ENCODE measurements at regions not wholly inside any gene's neighbourhood (a gene's known extent, or its start where the extent isn't known, plus 50 kb on each side); places are given as distances from the start of the nearest gene placed in this dataset.
"Not testable (repeated sequence)": the region's sequence is repeated elsewhere in the genome, so short reads cannot be mapped to it uniquely, and the experiment has no call there.

DNA sequence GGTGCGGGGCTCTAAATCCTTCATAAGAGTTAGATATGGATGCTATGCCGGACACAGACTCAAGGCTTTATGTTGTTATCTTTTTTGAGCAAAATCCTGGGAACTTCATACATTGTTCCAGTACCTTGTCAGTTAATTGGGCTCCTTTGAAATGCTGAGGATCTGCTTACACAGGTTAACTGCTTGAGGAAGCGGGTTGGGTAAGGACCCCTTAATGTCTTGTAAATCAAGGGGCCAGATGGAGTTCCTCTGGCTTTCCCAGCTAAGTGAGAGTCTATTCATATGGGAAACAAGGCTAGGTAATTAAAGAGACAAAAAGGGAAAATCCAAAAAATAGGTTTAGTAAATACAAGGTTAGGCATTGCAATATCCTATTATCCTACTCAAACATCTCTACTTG, 141.5 kb downstream of the OR2B2 start:
- no peak for DNase-seq

DNA sequence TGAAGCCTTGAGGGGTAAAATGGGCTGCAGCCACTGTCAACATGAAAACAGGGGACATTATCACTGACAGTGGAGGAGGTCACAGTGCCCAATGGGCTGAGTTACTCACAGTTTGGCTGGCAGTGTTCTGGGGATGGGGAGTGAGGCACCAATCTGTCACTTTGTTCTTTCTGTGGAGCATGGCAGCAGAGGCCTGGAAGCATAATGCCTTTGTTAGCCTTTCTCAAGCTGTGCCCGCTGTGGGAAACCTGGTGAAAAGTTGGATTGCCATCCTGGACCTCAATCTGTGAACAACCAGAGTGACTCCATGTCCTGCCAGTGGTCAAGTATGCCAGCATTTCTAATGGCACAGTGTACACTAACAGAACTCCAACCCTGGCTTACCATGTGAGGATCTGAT, 143.6 kb downstream of the OR2B2 start:
- no peak for DNase-seq

DNA sequence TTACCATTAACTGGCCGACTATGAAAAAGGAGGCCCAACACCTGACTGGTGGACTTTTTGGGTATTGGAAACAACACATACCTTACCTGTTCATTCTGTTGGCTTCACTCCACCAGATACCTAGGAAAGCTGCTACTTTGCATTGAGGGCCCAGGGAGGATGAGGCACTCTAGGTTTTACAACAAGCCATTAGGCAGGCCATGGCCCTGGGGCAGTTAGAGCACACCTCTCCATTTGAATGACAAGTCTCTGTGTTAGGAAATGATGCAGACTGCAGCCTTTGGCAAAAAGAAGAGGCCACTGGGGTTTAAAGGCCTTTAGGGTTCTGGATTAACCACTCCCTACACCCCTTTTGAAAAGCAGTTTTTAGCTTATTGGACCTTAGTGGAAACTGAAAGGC, 144.3 kb downstream of the OR2B2 start:
- DNase-seq, result no peak

DNA sequence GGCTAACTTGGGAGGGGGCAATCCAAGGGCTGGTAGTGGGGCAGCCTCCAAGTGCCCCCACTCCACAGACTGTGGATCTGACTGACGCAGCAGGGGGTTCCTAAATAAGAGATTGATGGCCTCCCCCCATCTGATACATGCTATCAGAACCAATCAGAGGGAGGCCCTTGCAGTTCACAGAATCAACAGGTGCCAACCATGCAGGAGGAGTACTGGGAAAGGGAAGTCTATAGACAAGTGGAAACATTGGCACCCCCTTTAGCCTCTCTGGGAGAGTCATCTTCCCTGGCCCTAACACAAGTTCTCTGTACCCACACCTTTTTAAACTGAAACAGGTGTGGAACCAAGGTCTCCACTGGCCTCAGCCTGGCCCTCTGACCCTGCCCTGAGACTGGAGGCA, 145.8 kb downstream of the OR2B2 start:
- no peak for DNase-seq

DNA sequence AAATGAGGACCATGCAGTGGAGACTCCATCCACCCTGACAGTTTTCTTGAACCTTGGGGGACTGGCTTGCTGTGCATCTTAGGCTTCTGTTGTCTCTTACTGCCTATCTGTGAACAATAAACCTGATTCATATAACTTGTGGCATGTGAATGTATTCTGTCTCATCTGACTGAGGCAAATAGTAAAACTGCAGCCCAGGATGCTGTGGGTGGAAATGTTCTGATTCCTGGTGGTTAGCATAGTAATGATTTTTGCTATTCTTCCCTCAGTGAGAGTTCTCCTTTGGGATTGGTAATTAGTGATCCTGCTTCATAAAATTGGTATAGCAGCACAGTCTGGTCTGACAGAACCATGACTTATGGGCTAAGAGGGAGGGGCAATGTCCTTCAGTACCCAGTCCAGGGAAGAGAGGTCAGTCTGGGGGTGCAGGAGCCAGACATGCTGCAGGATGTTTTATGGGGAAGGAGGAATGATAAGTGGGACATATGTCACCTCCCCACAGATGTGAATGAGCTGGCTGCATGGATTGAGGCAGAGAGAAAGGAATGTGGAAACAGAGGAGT, 147.1 kb downstream of the OR2B2 start:
- no peak for DNase-seq

DNA sequence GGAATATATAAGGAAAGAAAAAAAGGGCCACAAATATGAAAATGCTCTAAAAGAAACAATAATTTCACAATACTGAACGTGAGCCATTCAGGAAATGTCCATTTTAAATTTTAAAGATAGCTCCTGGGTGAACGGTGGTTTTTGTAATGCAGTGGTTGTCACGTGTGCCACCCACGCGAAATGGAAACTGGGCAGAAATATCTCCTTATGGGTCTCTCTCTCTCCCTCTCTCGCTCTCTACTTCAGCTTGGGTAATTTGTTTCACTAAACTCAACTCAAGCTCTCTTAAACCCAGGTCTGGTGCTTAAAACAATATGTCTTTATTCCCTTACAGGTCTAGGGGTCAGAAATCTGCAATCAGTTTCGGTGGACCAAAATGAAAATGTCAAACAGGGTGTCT, 150.8 kb downstream of the OR2B2 start:
- DNase-seq, result no peak

DNA sequence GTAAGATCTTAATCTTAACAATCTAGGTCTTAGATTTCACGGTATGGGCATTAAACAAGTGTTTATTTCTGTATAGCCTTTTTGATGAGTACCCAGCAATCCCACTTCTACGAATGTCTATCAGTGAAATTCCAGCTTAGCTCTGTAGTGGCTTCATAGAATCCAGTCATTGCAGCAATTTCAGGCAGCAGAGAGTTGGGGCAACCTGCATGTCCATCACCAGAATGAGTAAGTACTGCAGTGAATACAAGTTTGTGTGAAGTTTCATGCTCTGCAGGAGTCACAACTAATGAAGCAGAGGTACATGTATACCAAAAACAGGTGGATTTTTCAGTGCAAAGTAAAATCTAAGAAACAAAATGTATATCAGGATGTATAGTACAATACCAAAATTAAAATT, 151.7 kb downstream of the OR2B2 start:
- DNase-seq, result no peak

DNA sequence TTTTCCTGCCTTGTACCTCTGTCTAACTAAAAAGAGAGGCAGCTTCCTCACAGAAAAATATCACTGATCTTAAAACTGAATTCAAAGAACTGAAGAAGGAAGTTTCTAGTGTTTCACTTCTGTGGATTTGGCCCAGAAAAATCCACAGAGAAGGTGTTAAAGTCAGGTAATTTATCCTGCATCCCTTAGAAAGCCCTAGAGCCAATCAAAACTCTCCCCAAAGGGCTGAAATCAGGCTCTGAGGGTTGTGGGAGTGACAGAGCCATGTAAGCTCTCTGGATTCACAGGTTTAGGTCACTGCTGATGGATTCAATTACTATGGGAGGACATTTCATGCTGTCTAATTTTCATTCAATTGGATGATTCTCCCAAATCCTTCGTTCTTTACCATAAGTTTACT, 152.3 kb downstream of the OR2B2 start:
- no peak for DNase-seq

DNA sequence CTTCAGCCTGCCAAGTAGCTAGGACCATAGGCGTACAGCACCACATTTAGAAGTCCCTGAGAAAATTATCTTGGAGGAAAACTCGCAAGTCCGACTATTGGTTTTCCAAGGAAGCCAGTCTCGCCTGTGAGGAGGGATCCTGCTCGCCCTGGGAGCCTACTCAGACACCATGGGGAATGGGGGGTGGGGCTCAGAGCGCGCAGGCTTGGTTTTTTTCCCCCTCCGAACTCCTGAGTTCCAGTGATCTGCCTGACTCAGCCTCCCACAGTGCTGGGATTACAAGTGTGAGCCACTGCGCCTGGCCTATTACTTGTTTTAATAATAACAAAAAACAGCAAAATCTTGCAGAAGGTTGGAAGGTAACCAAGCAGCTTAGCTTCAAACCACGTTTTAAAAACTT, 153.7 kb downstream of the OR2B2 start:
- DNase-seq, result no peak

DNA sequence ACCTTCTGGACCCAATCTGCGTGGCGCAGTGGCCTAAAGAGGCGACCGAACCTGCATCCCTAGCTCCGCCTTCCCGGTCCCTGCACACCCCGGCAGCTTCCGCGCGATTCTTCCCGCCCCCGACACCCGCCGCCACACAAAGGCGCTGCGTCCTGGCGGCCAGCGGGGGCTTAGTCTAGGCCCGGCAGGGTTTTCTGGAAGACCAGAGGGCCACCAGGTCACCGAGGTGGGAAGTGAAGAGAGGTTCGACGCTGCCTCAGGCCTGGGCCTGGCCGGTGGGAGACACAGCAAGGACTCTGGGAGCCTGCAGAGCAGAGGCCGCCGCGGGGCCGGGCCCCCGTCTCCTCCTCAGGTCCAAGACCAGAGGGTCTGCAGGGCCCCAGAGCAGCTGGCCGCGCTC, 154.9 kb downstream of the OR2B2 start:
- no peak for DNase-seq

DNA sequence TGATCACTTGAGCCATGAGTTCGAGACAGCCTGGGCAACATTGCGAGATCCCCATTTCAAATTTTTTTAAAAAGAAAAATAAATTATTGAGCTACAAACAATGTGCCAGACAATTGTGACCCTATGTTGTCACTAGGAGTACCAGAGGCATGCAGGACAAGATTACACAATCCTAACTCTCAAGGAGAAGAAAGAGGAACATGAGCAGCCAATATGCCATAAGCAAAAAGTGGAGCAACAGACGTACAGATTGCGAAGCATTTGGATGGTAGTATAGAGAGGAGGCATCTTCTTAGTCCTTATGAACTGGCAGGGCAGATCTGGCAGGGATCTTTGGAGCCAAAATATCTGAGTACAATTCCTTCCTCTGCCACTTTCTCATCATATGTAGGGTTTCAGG, 156.4 kb downstream of the OR2B2 start:
- DNase-seq, result no peak

DNA sequence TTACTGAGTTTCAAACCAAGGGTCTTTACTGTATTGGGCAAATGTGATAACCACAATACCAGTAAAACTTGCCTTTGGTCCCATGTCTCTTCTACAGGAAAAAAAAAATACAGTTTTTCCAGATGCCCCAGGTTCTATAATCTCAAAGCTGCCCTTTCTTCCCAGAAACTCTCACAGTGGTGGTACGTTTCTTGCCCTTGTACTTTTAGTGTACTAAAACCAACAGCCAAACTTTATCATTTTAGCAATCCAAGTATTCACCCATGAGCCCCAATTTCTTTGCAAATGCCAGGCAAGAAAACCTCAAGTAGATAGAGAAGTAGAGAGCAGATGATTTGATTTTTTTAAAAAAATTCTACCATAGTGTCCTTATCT, 157.8 kb downstream of the OR2B2 start:
- DNase-seq, result no peak

DNA sequence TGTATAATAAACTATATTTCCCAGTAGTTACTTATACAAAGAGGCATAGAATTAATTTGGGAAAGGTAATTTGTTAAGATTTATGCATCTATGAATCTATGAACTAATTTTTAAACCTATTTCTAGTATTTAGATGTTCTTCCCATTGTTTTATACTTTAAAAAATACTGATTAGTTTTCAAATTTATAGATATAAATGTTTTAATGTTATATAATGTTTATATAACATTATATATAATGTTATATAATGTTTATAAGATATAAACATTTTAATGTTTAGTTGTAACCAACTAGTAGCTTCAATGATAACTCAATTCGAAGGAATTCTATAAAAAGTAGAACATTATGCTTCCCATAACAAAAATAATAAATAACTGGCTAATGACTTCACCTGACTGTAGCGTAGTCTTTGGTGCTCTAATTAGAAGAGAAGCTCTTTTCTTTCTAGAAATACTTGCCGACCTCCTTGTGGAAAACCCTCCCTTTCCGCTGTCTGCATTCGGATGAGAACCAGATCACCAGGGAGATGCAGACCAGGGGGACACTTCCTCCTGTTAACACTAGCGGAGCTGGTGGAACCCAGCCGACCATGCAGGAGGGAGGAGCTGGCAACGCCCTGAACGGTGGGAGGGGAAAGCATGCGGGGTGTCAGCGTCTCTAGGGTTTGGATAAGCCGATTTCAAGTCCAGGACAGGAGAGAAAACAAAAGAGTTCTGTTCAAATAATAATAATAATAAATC, 158.4 kb downstream of the OR2B2 start:
- peak; percentile 43 for DNase-seq

DNA sequence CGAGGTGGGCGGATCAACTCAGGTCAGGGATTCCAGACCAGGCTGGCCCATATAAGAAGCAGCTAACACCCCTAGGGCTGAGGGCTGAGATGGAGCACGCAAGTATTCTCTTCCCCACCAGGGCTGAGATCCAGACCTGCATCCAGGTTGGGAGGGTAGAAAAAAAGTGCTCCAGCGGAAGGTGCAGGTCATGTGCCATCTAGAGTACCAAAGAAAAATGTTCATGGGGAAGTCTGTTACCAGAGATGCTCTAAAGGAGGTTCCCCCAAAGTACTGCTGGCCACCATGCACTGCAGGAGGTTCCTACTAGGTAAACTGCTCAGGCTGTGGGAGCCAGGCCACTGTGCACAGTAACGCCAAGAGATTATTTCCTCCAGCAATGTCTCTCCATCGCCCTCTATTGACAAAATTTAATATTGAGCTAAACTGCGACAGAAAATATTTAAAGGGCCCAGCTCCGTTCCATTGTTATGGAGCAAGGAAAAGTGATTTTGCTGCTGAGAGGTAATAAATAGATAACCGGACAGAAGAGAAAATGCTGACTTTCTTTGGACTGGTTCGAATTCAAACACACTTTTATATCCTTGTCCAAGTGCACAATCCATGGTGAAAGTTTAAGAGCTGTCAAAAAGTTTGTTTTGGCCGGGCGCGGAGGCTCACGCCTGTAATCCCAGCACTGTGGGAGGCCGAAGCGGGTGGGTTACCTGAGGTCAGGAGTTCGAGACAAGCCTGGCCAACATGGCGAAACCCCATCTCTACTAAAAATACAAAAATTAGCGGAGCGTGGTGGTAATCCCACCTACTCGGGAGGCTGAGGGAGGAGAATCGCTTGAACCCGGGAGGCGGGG, 159.9 kb downstream of the OR2B2 start:
- DNase-seq, result peak; percentile 38

DNA sequence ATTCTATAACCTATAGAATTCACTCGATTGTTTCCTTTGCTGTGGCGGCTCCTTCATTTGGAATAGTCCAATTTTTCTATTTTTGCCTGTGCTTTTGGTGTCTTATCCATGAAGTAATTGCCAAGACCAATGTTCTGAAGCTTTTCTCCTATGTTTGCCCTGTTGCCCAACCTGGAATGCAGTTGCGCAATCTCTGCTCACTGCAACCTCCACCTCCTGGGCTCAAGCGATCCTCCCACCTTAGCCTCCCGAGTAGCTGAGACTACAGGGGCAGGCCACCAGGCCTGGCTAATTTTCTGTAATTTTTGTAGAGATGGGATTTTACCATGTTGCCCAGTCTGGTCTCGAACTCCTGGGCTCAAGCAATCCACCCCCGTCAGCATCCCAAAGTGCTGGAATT, 163.5 kb downstream of the OR2B2 start:
- no peak for DNase-seq

DNA sequence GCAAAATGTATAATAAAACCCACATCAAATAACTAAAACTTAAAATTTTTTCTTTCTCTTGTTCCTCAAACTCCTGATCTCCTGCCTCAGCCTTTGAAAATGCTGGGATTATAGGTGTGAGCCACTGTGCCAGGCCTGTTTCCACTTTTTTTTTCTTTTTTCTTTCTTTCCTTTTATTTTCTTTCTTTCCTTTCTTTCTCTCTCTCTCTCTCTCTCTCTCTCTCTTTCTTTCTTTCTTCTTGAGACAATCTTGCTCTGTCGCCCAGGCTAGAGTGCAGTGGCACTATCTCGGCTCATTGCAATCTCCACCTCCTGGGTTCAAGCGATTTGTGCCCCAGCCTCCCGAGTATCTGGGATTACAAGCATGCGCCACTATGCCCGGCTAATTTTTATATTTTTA, 164.6 kb downstream of the OR2B2 start:
- no peak for DNase-seq

DNA sequence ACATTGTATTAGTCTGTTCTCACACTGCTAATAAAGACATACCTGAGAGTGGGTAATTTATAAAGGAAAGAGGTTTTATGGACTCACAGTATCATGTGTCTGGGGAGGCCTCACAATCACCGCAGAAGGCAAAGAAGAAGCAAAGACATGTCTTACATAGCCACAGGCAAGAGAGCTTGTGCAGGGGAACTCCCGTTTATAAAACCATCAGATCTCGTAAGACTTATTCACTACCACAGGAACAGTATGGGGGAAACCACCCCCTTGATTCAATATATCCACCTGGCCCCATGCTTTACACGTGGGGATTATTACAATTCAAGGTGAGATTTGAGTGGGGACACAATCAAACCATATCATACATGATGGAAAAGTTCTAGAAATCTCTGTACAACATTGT, 165.3 kb downstream of the OR2B2 start:
- not testable (repeated sequence) for DNase-seq

DNA sequence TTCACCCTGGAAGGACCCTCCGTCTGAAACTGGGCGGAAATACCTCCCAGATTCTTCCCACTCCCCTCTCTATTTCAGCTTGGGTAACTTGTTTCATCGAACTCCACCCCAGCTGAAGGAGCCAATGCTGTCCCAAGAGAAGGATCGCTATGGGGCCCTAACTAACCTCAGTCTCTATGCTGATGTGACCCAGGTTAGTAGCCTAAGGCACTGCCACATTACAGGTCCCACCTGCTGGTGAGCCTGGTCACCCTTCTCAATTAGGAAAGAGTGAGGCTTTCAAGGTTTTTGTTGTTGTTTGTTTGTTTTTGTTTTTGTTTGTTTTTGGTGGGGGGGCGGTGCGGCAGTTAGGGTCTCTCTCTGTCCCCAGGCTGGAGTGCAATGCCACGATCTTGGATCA, 168.4 kb downstream of the OR2B2 start:
- DNase-seq, result no peak

DNA sequence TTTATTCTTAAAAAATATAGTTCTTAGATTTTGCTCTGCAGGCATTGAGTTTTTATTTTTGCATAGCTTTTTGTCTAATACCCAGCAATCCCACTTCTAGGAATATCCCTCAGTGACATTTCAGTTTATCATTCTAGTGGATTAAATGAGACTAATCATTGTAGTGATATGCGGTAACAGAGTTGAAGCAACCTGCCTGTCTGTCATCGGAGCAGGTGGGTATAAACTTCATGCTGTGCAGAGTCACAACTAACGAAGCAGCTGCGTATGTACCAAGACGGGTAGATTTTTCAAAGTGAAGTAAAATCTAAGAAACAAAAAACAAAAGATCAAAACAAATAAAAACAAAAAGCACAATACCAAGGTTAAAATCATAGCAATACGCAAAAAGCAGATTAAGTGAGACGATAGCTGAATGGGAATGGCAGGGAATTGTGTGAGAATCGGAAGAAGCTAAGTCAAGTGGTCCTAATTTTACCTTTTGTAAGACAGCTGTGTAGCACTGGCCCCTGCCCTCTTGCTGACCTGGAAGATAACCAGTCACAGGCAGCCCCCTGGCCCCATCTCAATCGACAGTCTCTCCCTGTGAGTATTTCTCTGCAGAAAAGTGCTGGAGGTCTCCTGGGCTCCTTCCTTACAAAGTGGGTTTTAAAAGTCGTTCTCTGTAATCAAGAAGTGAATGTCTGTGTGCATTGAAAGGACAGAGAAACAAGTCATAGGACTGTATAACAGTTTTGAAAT, 169.2 kb downstream of the OR2B2 start:
- DNase-seq, result no peak

DNA sequence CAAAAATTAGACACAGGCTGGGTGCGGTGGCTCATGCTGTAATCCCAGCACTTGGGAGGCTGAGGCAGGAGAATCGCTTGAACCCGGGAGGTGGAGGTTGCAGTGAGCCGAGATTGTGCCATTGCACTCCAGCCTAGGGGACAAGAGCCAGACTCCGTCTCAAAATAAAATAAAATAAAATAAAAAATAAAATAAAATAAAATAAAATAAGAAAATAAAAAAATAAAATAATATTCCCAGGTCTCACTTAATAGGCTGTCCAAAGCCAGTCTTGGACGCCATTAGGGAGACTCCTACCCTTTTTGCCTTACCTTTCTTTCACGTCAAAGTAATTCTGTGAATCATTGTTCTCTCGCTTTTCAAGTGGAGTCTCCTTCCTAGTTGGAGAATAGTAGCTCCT, 172.3 kb downstream of the OR2B2 start:
- not testable (repeated sequence) for DNase-seq

DNA sequence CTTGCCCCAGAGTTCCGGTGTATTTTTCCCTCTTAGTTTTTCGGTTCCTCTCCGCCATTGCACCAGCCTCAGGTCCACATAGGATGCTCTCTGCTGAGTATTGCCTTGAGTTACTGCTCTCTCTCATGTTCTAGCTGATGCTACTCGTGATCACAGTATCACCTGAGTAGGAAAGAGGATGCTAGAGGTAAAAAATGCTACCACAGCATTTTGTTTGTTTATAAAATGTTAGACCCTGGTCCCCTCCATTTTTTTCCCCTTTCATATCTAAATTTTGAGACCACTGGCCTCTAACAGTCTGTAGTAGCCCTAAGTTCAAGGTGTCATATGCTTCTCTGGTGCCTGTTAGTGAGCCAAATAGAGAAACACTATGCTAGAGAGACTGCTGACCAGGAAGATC, 175.5 kb downstream of the OR2B2 start:
- no peak for DNase-seq

DNA sequence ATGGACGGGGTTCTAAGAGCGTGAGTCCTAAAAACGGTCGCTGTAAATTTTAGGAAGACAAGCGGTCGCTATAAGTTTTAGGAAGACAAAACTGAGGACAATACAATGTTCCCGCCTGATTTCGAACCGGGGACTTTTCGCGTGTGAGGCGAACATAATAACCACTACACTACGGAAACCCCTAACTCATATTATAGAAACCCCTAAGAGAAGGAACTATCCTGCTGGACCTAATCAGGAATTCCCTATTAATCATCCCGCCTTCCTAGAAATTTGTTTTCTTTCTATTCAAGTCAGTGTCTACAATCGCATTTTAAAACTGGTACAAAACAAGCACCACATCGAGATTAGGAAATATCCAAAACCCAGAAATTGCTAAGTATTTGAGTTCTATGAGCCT, 183.8 kb downstream of the OR2B2 start:
- no peak for DNase-seq

DNA sequence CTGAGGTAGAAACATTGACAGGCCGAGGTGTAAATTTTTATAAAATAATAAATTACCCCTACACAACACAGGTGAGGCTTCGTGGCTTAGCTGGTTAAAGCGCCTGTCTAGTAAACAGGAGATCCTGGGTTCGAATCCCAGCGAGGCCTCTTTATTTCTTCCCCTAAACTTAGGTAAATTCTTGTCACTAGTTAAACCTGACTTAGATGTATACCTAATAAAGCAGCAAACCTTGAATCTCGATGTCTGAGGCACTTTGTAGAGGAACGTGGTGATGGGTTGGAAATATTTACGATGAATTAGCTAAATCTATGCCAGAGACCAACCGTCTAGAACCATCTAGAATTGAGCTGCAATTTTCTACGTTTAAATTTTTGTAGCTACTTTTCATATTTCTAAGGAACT, 185.6 kb downstream of the OR2B2 start:
- DNase-seq, result no peak

All from NCI-H1048 (cell line).